ENCODE measurements at regions not wholly inside any gene's neighbourhood (a gene's known extent, or its start where the extent isn't known, plus 50 kb on each side); places are given as distances from the start of the nearest gene placed in this dataset.
"Not testable (repeated sequence)": the region's sequence is repeated elsewhere in the genome, so short reads cannot be mapped to it uniquely, and the experiment has no call there.

DNA sequence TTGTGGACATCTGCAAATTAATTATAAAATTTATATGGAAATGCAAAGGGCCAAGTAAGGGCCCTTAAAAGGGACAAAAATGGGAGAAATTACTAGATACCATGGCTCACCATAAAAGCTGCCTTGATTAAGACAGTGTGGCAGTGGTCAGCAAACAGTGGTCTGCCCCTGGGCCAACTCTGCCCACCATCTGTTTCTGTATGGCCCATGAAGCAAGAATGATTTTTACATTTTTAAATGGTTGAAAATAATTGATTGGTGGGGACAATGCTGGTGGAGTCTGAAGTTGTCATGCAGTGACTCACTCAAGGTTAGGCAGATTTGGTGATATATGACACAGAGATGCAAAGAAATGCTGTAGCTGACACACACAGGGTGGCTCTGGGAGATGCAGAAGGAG, 295.6 kb downstream of the RTP5 start:
- DNase-seq; intact Hi-C loops (cut with micrococcal nuclease); H3K9me3 ChIP-seq (ENCODE audit: control insufficient read depth in 2 of 3, low read length in 3 of 3); H3K36me3 Mint-ChIP-seq; H3K4me3 ChIP-seq (ENCODE audit: low read length); CTCF ChIA-PET; H3K4me3 Mint-ChIP-seq; H3K9me3 Mint-ChIP-seq; H3K36me3 ChIP-seq (ENCODE audit: control insufficient read depth in 2 of 3, insufficient read depth in 3 of 3, low read length in 3 of 3); H3K27ac Mint-ChIP-seq; H3K4me1 Mint-ChIP-seq; H3K27me3 ChIP-seq (ENCODE audit: control insufficient read depth in 2 of 2, insufficient read depth in 2 of 2, low read length in 2 of 2); H3K27me3 Mint-ChIP-seq; ATAC-seq; POLR2A ChIA-PET; H3K4me1 ChIP-seq (ENCODE audit: control insufficient read depth in 2 of 2, insufficient read depth in 2 of 2, low read length in 2 of 2); H3K27ac ChIP-seq (ENCODE audit: low read depth, low read length): not testable (repeated sequence)

DNA sequence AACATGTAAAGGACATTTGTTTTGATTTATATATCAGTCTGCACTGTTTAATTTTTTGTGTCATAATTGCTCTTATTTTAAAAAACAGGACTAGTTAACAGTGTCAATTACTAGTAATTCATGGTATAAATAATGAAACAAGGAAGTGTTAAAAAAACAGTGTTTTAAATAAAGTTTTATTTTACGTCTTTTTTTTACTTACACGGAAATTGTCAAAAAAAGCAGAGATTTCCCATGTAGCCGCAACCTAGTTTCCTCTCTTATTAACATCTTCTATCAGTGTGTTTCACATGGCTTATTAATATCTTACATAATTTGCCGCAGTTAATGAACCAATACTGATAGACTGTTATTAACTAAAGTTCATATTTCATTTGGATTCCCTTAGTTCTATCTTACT, 301.8 kb downstream of the RTP5 start:
- POLR2A ChIA-PET; H3K27me3 ChIP-seq (ENCODE audit: control insufficient read depth in 2 of 2, insufficient read depth in 2 of 2, low read length in 2 of 2); H3K27me3 Mint-ChIP-seq; H3K4me1 ChIP-seq (ENCODE audit: control insufficient read depth in 2 of 2, insufficient read depth in 2 of 2, low read length in 2 of 2); H3K36me3 ChIP-seq (ENCODE audit: control insufficient read depth in 2 of 3, insufficient read depth in 3 of 3, low read length in 3 of 3); CTCF ChIA-PET; H3K27ac ChIP-seq (ENCODE audit: low read depth, low read length); ATAC-seq; H3K4me3 Mint-ChIP-seq; H3K4me3 ChIP-seq (ENCODE audit: low read length); intact Hi-C loops (cut with micrococcal nuclease); H3K9me3 Mint-ChIP-seq; H3K9me3 ChIP-seq (ENCODE audit: control insufficient read depth in 2 of 3, low read length in 3 of 3); H3K36me3 Mint-ChIP-seq; H3K27ac Mint-ChIP-seq; H3K4me1 Mint-ChIP-seq; DNase-seq: not testable (repeated sequence)
